GM18519 (cell line): ENCODE measurements at regions not wholly inside any gene's neighbourhood (a gene's known extent, or its start where the extent isn't known, plus 50 kb on each side); places are given as distances from the start of the nearest gene placed in this dataset.

Source experiments
- ATAC-seq: cut with Tn5 transposase; IDR thresholded peaks from one replicate; pipeline ENCODE4 v1.9.1; 2021; ENCODE audit warnings: mild to moderate bottlenecking, moderate library complexity; ENCODE audit not compliant: unreplicated experiment, low FRiP score

- ATAC-seq = no peak
These were observed 114.9 kb downstream of the UQCRFS1 start for GRCh38 chr19:29098091-29098490.

GRCh38 chr19:29096896-29097295, 116.1 kb downstream of the UQCRFS1 start:
- no peak for ATAC-seq

GRCh38 chr19:29093553-29093908, 119.4 kb downstream of the UQCRFS1 start:
- no peak for ATAC-seq

GRCh38 chr19:29092712-29093552, 120.0 kb downstream of the UQCRFS1 start:
- ATAC-seq = no peak

- no peak for ATAC-seq
These were observed 122.0 kb downstream of the UQCRFS1 start for GRCh38 chr19:29090783-29091526.

GRCh38 chr19:29089315-29089870, 123.6 kb downstream of the UQCRFS1 start:
- ATAC-seq = no peak

- no peak for ATAC-seq
These were observed 124.2 kb downstream of the UQCRFS1 start for GRCh38 chr19:29088761-29089160.

- no peak for ATAC-seq
These were observed 126.3 kb downstream of the UQCRFS1 start for GRCh38 chr19:29086646-29087045.

- no peak for ATAC-seq
These were observed 126.8 kb downstream of the UQCRFS1 start for GRCh38 chr19:29086182-29086581.

- no peak for ATAC-seq
These were observed 127.3 kb downstream of the UQCRFS1 start for GRCh38 chr19:29085630-29086029.

- ATAC-seq = no peak
These were observed 127.7 kb downstream of the UQCRFS1 start for GRCh38 chr19:29085206-29085605.

GRCh38 chr19:29084266-29084665, 128.7 kb downstream of the UQCRFS1 start:
- ATAC-seq = no peak

GRCh38 chr19:29083863-29084262, 129.1 kb downstream of the UQCRFS1 start:
- no peak for ATAC-seq

GRCh38 chr19:29079356-29080032, 133.5 kb downstream of the UQCRFS1 start:
- no peak for ATAC-seq

- ATAC-seq = no peak
These were observed 136.0 kb downstream of the UQCRFS1 start for GRCh38 chr19:29076963-29077362.

- ATAC-seq = no peak
These were observed 136.8 kb downstream of the UQCRFS1 start for GRCh38 chr19:29076161-29076560.

GRCh38 chr19:29075149-29075548, 137.8 kb downstream of the UQCRFS1 start:
- ATAC-seq = no peak

GRCh38 chr19:29074579-29074978, 138.4 kb downstream of the UQCRFS1 start:
- ATAC-seq = no peak

GRCh38 chr19:29067831-29068230, 145.1 kb downstream of the UQCRFS1 start:
- ATAC-seq = no peak

GRCh38 chr19:29062475-29063435, 150.2 kb downstream of the UQCRFS1 start:
- no peak for ATAC-seq
